ENCODE measurements at regions not wholly inside any gene's neighbourhood (a gene's known extent, or its start where the extent isn't known, plus 50 kb on each side); places are given as distances from the start of the nearest gene placed in this dataset.

GRCh38 chr17:55571095-55571494 lies 59.8 kb upstream of the SMIM36 start:
- TF ChIP-seq CTCF (IDR thresholded peaks at IDR 0.05 in 8 of 11, conservative IDR thresholded peaks at IDR 0.05 in 3 of 11) (no peak), POLR2A (IDR thresholded peaks at IDR 0.05) (no peak)

All from spleen (tissue), 7 donors.